B cell (primary cell): ENCODE measurements at regions not wholly inside any gene's neighbourhood (a gene's known extent, or its start where the extent isn't known, plus 50 kb on each side); places are given as distances from the start of the nearest gene placed in this dataset.

Experiments
- ATAC-seq: fragments of 200-7000 bp; cut with Tn5 transposase; one replicate; pipeline ENCODE4 v1.10.0; 2021; ENCODE audit warnings: low read depth, mild to moderate bottlenecking, moderate number of reproducible peaks, moderate library complexity
- CTCF ChIA-PET: fragments of 350-600 bp; sonication (Branson Sonifier 250); formaldehyde crosslinking; loops from one replicate; lab custom pipeline; 2021; ENCODE audit warnings: antibody characterized with exemption, inconsistent platforms; lab: Charles Lee
- POLR2A ChIA-PET: fragments of 350-600 bp; sonication (Branson Sonifier 250); formaldehyde crosslinking; loops from one replicate; lab custom pipeline; 2021; ENCODE audit warnings: antibody characterized with exemption; lab: Charles Lee
- DNase-seq: peaks from one replicate; pipeline ENCODE4 v3.0.0; 2013
- H2AFZ ChIP-seq: 2 replicates; pipeline ENCODE4 v1.6.1; 2012; ENCODE audit warnings: mild to moderate bottlenecking, low read depth, low read length; ENCODE audit not compliant: insufficient read depth, poor library complexity, severe bottlenecking
- H3K27ac ChIP-seq, 2 donors: 1 replicate in 1 of 2; 2 replicates in 1 of 2; pipeline ENCODE4 v1.5.1; 2012 to 2013; ENCODE audit warnings: low read length in 2 of 2, mild to moderate bottlenecking in 2 of 2, moderate library complexity in 1 of 2
- H3K27me3 ChIP-seq, 4 experiments: fragments of 200-600 bp in 1 of 4; sonication (generic) in 1 of 4; replicated peaks in 1 of 4; 1 replicate in 2 of 4; 2 replicates in 2 of 4; pipeline versions ENCODE4 v1.6.1 to v1.7.0; 2013 to 2016; ENCODE audit warnings: low read length in 3 of 4, mild to moderate bottlenecking in 2 of 4, mixed read lengths in 1 of 4, moderate library complexity in 1 of 4; ENCODE audit not compliant: insufficient read depth in 4 of 4, control insufficient read depth in 3 of 4; ENCODE audit errors: control extremely low read depth in 1 of 4
- H3K36me3 ChIP-seq, 2 experiments: replicated peaks in 1 of 2; 1 replicate in 1 of 2; 2 replicates in 1 of 2; pipeline versions ENCODE4 v1.6.1 to v1.7.1; 2013; ENCODE audit warnings: low read length in 1 of 2; ENCODE audit not compliant: insufficient read depth in 2 of 2, control insufficient read depth in 1 of 2; ENCODE audit errors: control extremely low read depth in 1 of 2, extremely low read depth in 1 of 2
- H3K4me1 ChIP-seq, 2 donors: fragments of 200-600 bp in 1 of 2; sonication (generic) in 1 of 2; 1 replicate in 1 of 2; 2 replicates in 1 of 2; pipeline versions ENCODE4 v1.5.1 to v1.6.1; 2013 to 2017; ENCODE audit warnings: low read length in 2 of 2; ENCODE audit not compliant: control insufficient read depth in 2 of 2, insufficient read depth in 2 of 2
- H3K4me2 ChIP-seq: replicated peaks from 2 replicates; pipeline ENCODE3; 2012; ENCODE audit warnings: mild to moderate bottlenecking, low read depth, low read length; ENCODE audit not compliant: poor library complexity, severe bottlenecking
- H3K4me3 ChIP-seq, 5 experiments: fragments of 200-600 bp in 1 of 5; sonication (generic) in 1 of 5; 1 replicate in 3 of 5; 2 replicates in 2 of 5; pipeline versions ENCODE4 v1.5.1 to v1.7.0; 2011 to 2016; ENCODE audit warnings: low read length in 4 of 5, mild to moderate bottlenecking in 4 of 5, low read depth in 2 of 5, control low read depth in 1 of 5, moderate library complexity in 1 of 5; ENCODE audit not compliant: insufficient read depth in 1 of 5; ENCODE audit errors: control extremely low read depth in 1 of 5, extremely low read depth in 1 of 5
- H3K79me2 ChIP-seq: fragments of 200-600 bp; sonication (generic); one replicate; pipeline ENCODE4 v1.6.0; 2016; ENCODE audit warnings: low read length; ENCODE audit not compliant: control insufficient read depth, insufficient read depth
- H3K9ac ChIP-seq: fragments of 200-600 bp; sonication (generic); 2 replicates; pipeline ENCODE4 v1.6.1; 2017; ENCODE audit warnings: mild to moderate bottlenecking, low read length, moderate library complexity
- H3K9me3 ChIP-seq, 3 donors: one replicate each; pipeline versions ENCODE4 v1.6.1 to v1.7.1; 2013; ENCODE audit warnings: low read length in 2 of 3; ENCODE audit not compliant: control insufficient read depth in 2 of 3, insufficient read depth in 1 of 3; ENCODE audit errors: control extremely low read depth in 1 of 3
- H4K20me1 ChIP-seq: 2 replicates; pipeline ENCODE4 v1.6.0; 2012; ENCODE audit warnings: mild to moderate bottlenecking, low read length; ENCODE audit not compliant: insufficient read depth, control insufficient read depth, poor library complexity, severe bottlenecking
- H3K27ac Mint-ChIP-seq: one replicate; pipeline ENCODE4 v1.8.0; 2021; ENCODE audit warnings: mixed read lengths
- H3K27me3 Mint-ChIP-seq: one replicate; pipeline ENCODE4 v1.8.0; 2021; ENCODE audit warnings: mixed read lengths
- H3K4me1 Mint-ChIP-seq: one replicate; pipeline ENCODE4 v1.8.0; 2021; ENCODE audit warnings: mixed read lengths
- H3K4me3 Mint-ChIP-seq: one replicate; pipeline ENCODE4 v1.8.0; 2021; ENCODE audit warnings: mixed read lengths
- H3K9me3 Mint-ChIP-seq: one replicate; pipeline ENCODE4 v1.8.0; 2022; ENCODE audit warnings: mixed read lengths; ENCODE audit not compliant: insufficient read depth
- EZH2 ChIP-seq: IDR thresholded peaks from 2 replicates; pipeline ENCODE4 v1.6.1; 2012; ENCODE audit warnings: borderline replicate concordance, low read depth, mild to moderate bottlenecking, moderate library complexity, low read length; ENCODE audit not compliant: insufficient read depth, poor library complexity, severe bottlenecking
- WGBS: methylation state at CpG from one replicate; pipeline ENCODE4 v1.1.5; 2013; ENCODE audit warnings: missing lambda C conversion rate; ENCODE audit not compliant: insufficient coverage; 5-methylcytosine and 5-hydroxymethylcytosine counted together
- intact Hi-C: fragments of 100-400 bp; cut with micrococcal nuclease; formaldehyde crosslinking; loops from one replicate; pipeline ENCODE4 v1.10.0; 2022
- TF ChIP-seq, protein P1 (sequence below): fragments of 200-600 bp; IDR thresholded peaks from one replicate; pipeline ENCODE4 v1.8.0; 2022; ENCODE audit warnings: antibody characterized with exemption, mild to moderate bottlenecking

DNA sequence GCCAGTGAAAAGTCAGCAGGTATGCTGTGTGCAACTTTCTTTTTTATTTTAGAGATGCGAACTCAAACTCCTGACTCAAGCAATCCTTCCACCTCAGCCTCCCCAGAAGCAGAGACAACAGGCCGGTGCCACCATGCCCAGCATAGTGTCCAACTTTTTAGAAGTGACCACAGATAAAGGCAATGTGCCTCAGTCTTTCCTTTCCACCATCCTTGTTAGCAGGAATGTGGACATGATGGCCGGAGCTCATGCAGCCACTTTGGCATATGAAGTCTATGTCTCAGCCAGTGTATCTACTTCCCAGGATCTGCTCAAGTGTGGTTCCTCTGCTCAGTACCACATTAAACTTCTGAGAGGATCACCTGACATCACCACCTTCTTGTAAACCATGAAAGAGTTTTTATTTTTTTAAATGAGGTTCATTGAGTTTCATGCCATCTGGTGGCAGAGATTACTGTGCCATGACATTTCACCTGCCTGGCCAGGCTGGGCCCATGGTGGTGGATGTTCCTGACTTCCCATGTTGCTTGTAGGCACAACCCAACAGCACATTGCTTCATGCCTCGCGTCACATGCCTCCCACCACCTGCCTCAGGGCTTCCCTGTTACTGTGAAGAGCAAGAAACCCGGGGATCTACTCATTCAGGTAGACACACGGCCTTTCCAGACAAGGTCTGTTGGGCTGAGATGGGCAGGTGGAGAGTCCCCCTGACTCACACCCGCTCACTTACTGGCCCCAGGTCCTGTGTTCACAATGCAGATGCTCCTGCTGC lies 216.5 kb downstream of the LY86 start:
- Histone ChIP-seq H3K4me3 (no peak overlapping the region), H3K9me3 (peaks cover 0 to 10% (median 0%) of the 10 kb centered on the region in 3 donors), H3K4me2 (no peak overlapping the region), H3K27ac (no peak overlapping the region), H4K20me1 (no peaks in the 10 kb centered on the region), H3K27me3 (no peaks in the 10 kb centered on the region), H3K9ac (no peak overlapping the region), H2AFZ (no peak overlapping the region), H3K4me1 (peaks cover 27 to 50% of the 10 kb centered on the region in 2 donors), H3K36me3 (no peaks in the 10 kb centered on the region), H3K79me2 (no peaks in the 10 kb centered on the region)
- Mint-ChIP-seq H3K27me3 (peaks cover 12% of the 10 kb centered on the region), H3K4me1 (peaks cover 59% of the 10 kb centered on the region), H3K27ac (no peak overlapping the region), H3K9me3 (no peaks in the 10 kb centered on the region), H3K4me3 (no peak overlapping the region)
- TF ChIP-seq, protein P1, sequence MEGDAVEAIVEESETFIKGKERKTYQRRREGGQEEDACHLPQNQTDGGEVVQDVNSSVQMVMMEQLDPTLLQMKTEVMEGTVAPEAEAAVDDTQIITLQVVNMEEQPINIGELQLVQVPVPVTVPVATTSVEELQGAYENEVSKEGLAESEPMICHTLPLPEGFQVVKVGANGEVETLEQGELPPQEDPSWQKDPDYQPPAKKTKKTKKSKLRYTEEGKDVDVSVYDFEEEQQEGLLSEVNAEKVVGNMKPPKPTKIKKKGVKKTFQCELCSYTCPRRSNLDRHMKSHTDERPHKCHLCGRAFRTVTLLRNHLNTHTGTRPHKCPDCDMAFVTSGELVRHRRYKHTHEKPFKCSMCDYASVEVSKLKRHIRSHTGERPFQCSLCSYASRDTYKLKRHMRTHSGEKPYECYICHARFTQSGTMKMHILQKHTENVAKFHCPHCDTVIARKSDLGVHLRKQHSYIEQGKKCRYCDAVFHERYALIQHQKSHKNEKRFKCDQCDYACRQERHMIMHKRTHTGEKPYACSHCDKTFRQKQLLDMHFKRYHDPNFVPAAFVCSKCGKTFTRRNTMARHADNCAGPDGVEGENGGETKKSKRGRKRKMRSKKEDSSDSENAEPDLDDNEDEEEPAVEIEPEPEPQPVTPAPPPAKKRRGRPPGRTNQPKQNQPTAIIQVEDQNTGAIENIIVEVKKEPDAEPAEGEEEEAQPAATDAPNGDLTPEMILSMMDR, result no peak
- TF ChIP-seq EZH2, result no peak
- DNase-seq (no peak), ATAC-seq (no peak)
- 89% methylated on average over 6 of the region's 8 CpGs for WGBS
- intact Hi-C loops, result loop anchor here (10.0 kb wide), 1 partner anchor 220 kb away; the partner anchor contains the start of gene LY86
- POLR2A ChIA-PET, result no interaction called here
- CTCF ChIA-PET, result no interaction called here

DNA sequence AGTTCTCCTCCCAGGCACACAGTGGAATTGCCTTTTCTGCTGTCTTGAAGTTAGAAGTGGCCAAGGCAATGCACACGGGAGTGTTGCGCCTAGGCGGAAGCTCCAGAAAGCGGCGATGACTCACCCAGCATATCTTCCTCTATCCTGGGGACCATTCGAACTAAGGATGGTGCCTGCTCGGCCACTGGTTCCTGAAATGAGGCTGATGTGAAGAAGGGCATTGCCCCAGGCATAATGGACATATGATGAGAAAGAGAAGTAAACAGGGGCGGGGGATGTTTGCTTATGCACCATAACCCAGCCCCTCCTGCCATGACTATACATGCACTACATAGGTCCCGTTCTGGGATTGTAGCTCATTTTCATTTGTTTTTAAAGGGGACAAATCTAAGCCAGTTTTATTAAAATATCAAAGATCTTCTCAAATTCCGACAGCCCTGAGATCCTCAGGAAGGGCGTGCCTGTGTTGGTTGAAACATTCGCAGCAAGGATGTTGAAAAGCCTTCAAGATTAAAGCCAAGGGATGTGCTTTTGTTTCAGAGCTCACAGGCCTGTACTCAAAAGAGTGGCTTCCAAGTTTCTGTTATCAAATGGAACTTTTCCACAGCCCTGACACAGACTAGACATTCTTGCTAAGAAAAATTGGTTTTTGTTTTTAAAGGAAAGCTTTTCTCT lies 218.5 kb downstream of the LY86 start:
- no peaks in the 10 kb centered on the region for H4K20me1 ChIP-seq
- DNase-seq, result no peak
- H3K27ac ChIP-seq, result no peak overlapping the region
- no peaks in the 10 kb centered on the region for H3K36me3 ChIP-seq
- no peaks in the 10 kb centered on the region for H3K27me3 ChIP-seq
- H3K4me1 Mint-ChIP-seq, result peaks cover 62% of the 10 kb centered on the region
- intact Hi-C loops, result loop anchor here (10.0 kb wide), 1 partner anchor 222 kb away; the partner anchor contains the start of gene LY86
- H3K9me3 ChIP-seq, result peaks cover 0 to 10% (median 0%) of the 10 kb centered on the region in 3 donors
- no peak overlapping the region for H3K27ac Mint-ChIP-seq
- H3K9ac ChIP-seq, result no peak overlapping the region
- H3K79me2 ChIP-seq, result no peaks in the 10 kb centered on the region
- H3K4me3 ChIP-seq, result no peak overlapping the region
- ATAC-seq, result no peak
- WGBS, result 94% methylated on average over 8 of the region's 12 CpGs
- no peaks in the 10 kb centered on the region for H3K9me3 Mint-ChIP-seq
- POLR2A ChIA-PET, result no interaction called here
- H3K4me3 Mint-ChIP-seq, result peak overlapping the region; percentile 34
- no peak overlapping the region for H3K4me2 ChIP-seq
- no peak overlapping the region for H2AFZ ChIP-seq
- peaks cover 32 to 50% of the 10 kb centered on the region in 2 donors for H3K4me1 ChIP-seq
- peaks cover 12% of the 10 kb centered on the region for H3K27me3 Mint-ChIP-seq
- CTCF ChIA-PET, result interaction anchor here (0.6 to 2.6 kb wide), 4 partner anchors 14 to 397 kb away, joined by 3 to 6 read pairs (median 4); no protein-coding TSS in a partner anchor
- TF ChIP-seq, protein P1, result no peak
- TF ChIP-seq EZH2, result no peak
